Uterus (tissue), 3 donors: ENCODE measurements at regions not wholly inside any gene's neighbourhood (a gene's known extent, or its start where the extent isn't known, plus 50 kb on each side); places are given as distances from the start of the nearest gene placed in this dataset.
"Not testable (repeated sequence)": the region's sequence is repeated elsewhere in the genome, so short reads cannot be mapped to it uniquely, and the experiment has no call there.

Experiments used
- DNase-seq, 2 donors: peaks; one replicate each; pipeline ENCODE4 v3.0.0-alpha.2; 2019 to 2020
- H3K27ac ChIP-seq, 2 donors: fragments of 200-600 bp; sonication (generic); 1 replicate in 1 of 2; 2 replicates in 1 of 2; pipeline ENCODE4 v1.5.1; 2016 to 2018
- H3K27me3 ChIP-seq, 2 donors: fragments of 200-600 bp; sonication (generic); one replicate each; pipeline ENCODE4 v1.5.1; 2018 to 2019; ENCODE audit warnings: control low read depth in 1 of 2
- H3K36me3 ChIP-seq, 2 donors: fragments of 200-600 bp; sonication (generic); one replicate each; pipeline ENCODE4 v1.5.1; 2019; ENCODE audit warnings: control low read depth in 1 of 2
- H3K4me1 ChIP-seq, 2 donors: fragments of 200-600 bp; sonication (generic); one replicate each; pipeline ENCODE4 v1.5.1; 2018 to 2019; ENCODE audit warnings: control low read depth in 1 of 2
- H3K4me3 ChIP-seq, 2 donors: fragments of 200-600 bp; sonication (generic); 1 replicate in 1 of 2; 2 replicates in 1 of 2; pipeline ENCODE4 v1.5.1; 2018 to 2019; ENCODE audit warnings: mild to moderate bottlenecking in 1 of 2
- H3K9me3 ChIP-seq, 2 donors: fragments of 200-600 bp; sonication (generic); one replicate each; pipeline ENCODE4 v1.5.1; 2019; ENCODE audit warnings: control low read depth in 1 of 2
- POLR2A ChIP-seq, 2 donors: fragments of 450-650 bp; IDR thresholded peaks; one replicate each; pipeline ENCODE4 v1.6.1; 2016; ENCODE audit warnings: antibody characterized with exemption in 2 of 2, mild to moderate bottlenecking in 1 of 2, moderate library complexity in 1 of 2
- intact Hi-C: fragments of 100-400 bp; cut with DNase I; formaldehyde crosslinking; loops from one replicate; pipeline ENCODE4 v1.15.1; 2023; ENCODE audit warnings: low total_unique reads
- TF ChIP-seq, protein P1 (sequence below), 4 experiments: fragments of 200-600 bp in 2 of 4; fragments of 450-650 bp in 2 of 4; sonication (generic) in 2 of 4; IDR thresholded peaks; one replicate each; pipeline ENCODE4 v1.5.1; 2016 to 2019; ENCODE audit warnings: antibody characterized with exemption in 4 of 4, mild to moderate bottlenecking in 2 of 4, moderate library complexity in 1 of 4
- donor health status: DM: yes; HTN: yes; CAD: no.

GRCh38 chr10:65779985-65780384 lies 1145.9 kb upstream of the LRRTM3 start:
- TF ChIP-seq, protein P1, sequence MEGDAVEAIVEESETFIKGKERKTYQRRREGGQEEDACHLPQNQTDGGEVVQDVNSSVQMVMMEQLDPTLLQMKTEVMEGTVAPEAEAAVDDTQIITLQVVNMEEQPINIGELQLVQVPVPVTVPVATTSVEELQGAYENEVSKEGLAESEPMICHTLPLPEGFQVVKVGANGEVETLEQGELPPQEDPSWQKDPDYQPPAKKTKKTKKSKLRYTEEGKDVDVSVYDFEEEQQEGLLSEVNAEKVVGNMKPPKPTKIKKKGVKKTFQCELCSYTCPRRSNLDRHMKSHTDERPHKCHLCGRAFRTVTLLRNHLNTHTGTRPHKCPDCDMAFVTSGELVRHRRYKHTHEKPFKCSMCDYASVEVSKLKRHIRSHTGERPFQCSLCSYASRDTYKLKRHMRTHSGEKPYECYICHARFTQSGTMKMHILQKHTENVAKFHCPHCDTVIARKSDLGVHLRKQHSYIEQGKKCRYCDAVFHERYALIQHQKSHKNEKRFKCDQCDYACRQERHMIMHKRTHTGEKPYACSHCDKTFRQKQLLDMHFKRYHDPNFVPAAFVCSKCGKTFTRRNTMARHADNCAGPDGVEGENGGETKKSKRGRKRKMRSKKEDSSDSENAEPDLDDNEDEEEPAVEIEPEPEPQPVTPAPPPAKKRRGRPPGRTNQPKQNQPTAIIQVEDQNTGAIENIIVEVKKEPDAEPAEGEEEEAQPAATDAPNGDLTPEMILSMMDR (IDR thresholded peaks at IDR 0.05) = no peak
- TF ChIP-seq POLR2A (IDR thresholded peaks at IDR 0.05) = no peak
- Histone ChIP-seq H3K4me1 (no peaks in the 10 kb centered on the region), H3K27ac (no peak overlapping the region), H3K36me3 (no peaks in the 10 kb centered on the region), H3K4me3 (no peak overlapping the region), H3K27me3 (no peaks in the 10 kb centered on the region), H3K9me3 (no peaks in the 10 kb centered on the region)
- no peak for DNase-seq
- intact Hi-C loops = no loop called here

GRCh38 chr10:65786279-65786678 lies 1139.6 kb upstream of the LRRTM3 start:
- intact Hi-C loops = no loop called here
- no peak for TF ChIP-seq POLR2A (IDR thresholded peaks at IDR 0.05)
- TF ChIP-seq, protein P1 (IDR thresholded peaks at IDR 0.05) = no peak

DNA sequence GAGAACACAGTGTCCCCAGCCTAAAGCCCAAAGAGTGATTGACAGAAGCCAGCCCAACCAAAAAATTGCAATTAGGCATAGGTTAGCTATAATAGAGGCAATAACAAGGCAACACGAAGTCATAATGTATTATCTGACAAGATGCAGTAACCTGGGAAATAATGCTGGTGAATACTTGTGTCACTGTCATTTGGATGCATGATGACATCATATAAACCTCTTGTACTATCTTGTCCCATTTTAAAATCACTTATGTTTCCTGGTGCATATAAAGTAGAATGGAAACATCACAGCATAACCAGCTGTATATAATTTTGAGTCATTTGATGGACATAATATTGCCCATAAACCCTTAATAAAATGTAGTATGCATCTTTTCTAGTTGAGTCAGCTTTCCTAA lies 1138.3 kb upstream of the LRRTM3 start:
- Histone ChIP-seq H3K27me3 (no peaks in the 10 kb centered on the region), H3K27ac (no peak overlapping the region), H3K9me3 (no peaks in the 10 kb centered on the region), H3K4me1 (no peaks in the 10 kb centered on the region), H3K4me3 (no peak overlapping the region), H3K36me3 (no peaks in the 10 kb centered on the region)
- intact Hi-C loops = no loop called here
- no peak for TF ChIP-seq POLR2A (IDR thresholded peaks at IDR 0.05)
- DNase-seq = no peak

More at GRCh38 chr10:65786279-65786678, 1139.6 kb upstream of the LRRTM3 start:
- DNase-seq = no peak
- Histone ChIP-seq H3K36me3 (no peaks in the 10 kb centered on the region), H3K4me3 (no peak overlapping the region), H3K27ac (no peak overlapping the region), H3K27me3 (no peaks in the 10 kb centered on the region), H3K9me3 (no peaks in the 10 kb centered on the region), H3K4me1 (no peaks in the 10 kb centered on the region)

- Histone ChIP-seq H3K27ac (no peak overlapping the region), H3K9me3 (no peaks in the 10 kb centered on the region), H3K4me1 (no peaks in the 10 kb centered on the region), H3K4me3 (no peak overlapping the region), H3K36me3 (no peaks in the 10 kb centered on the region), H3K27me3 (no peaks in the 10 kb centered on the region)
- no peak for DNase-seq
- intact Hi-C loops = no loop called here
- TF ChIP-seq POLR2A (IDR thresholded peaks at IDR 0.05) = no peak
- TF ChIP-seq, protein P1 (IDR thresholded peaks at IDR 0.05) = no peak
These were observed 1137.6 kb upstream of the LRRTM3 start for GRCh38 chr10:65788271-65788670.

GRCh38 chr10:65791979-65792378 lies 1133.9 kb upstream of the LRRTM3 start:
- Histone ChIP-seq H3K36me3 (no peaks in the 10 kb centered on the region), H3K9me3 (no peaks in the 10 kb centered on the region), H3K27ac (no peak overlapping the region), H3K27me3 (no peaks in the 10 kb centered on the region), H3K4me3 (no peak overlapping the region), H3K4me1 (no peaks in the 10 kb centered on the region)
- DNase-seq = no peak
- TF ChIP-seq POLR2A (IDR thresholded peaks at IDR 0.05) = no peak
- intact Hi-C loops = no loop called here

DNA sequence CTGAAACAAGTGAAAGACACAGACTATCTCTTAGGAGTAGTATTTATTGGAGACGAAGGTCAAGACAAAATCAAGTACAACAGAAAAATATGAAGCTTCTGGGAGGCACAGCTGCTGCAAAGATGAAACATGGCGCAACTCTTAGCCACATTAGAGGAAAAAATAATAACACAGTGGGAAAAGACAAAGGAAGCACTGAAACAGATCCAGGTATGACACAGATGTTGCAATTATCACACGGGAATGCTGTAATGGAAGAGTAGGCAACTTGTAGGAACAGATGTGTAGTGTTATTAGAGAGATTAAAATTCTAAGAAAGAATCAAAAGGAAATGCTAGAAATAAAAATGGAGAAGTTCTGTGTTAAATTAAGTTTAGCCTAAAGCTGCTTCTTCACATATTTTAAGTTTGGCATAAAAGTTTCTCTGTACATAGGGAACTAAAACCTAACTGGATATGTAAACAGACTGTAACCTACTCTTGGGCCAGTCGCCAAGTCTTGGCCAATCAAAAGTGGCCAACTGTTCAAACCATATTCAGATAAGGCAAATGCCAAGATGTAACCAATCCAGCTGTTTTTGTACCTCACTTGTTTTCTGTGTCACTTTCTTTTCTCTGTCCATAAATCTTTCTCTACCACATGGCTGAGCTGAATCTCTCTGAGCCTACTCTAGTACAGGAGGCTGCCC lies 1132.0 kb upstream of the LRRTM3 start:
- Histone ChIP-seq H3K27ac (no peak overlapping the region), H3K9me3 (no peaks in the 10 kb centered on the region), H3K4me1 (no peaks in the 10 kb centered on the region), H3K36me3 (no peaks in the 10 kb centered on the region), H3K4me3 (no peak overlapping the region), H3K27me3 (no peaks in the 10 kb centered on the region)
- no peak for DNase-seq
- intact Hi-C loops = no loop called here
- TF ChIP-seq POLR2A (IDR thresholded peaks at IDR 0.05) = no peak
- TF ChIP-seq, protein P1 (IDR thresholded peaks at IDR 0.05) = no peak

GRCh38 chr10:65794861-65795260 lies 1131.0 kb upstream of the LRRTM3 start:
- DNase-seq, H3K36me3 ChIP-seq, intact Hi-C loops, H3K9me3 ChIP-seq, H3K4me1 ChIP-seq, H3K4me3 ChIP-seq, H3K27ac ChIP-seq, H3K27me3 ChIP-seq: not testable (repeated sequence)
